H9 (cell line): ENCODE measurements at regions not wholly inside any gene's neighbourhood (a gene's known extent, or its start where the extent isn't known, plus 50 kb on each side); places are given as distances from the start of the nearest gene placed in this dataset.

Experiments
- DNase-seq: peaks from one replicate; pipeline ENCODE4 v3.0.0-alpha.2; 2017
- H2AFZ ChIP-seq: one replicate; pipeline ENCODE4 v1.6.1; 2013; ENCODE audit warnings: mild to moderate bottlenecking, low read length, control low read depth, moderate library complexity
- H2AK5ac ChIP-seq: 2 replicates; pipeline ENCODE4 v1.6.1; 2013; ENCODE audit warnings: low read length, control low read depth, mixed read lengths; ENCODE audit not compliant: insufficient read length
- H2BK120ac ChIP-seq: one replicate; pipeline ENCODE4 v1.6.1; 2013; ENCODE audit warnings: low read depth, mild to moderate bottlenecking, low read length, control low read depth, inconsistent platforms; ENCODE audit not compliant: poor library complexity, severe bottlenecking
- H2BK12ac ChIP-seq: 2 replicates; pipeline ENCODE4 v1.6.1; 2013; ENCODE audit warnings: low read length, control low read depth, mixed read lengths, low read depth; ENCODE audit not compliant: insufficient read length
- H2BK15ac ChIP-seq: 2 replicates; pipeline ENCODE4 v1.6.1; 2013; ENCODE audit warnings: low read depth, low read length, control low read depth
- H2BK20ac ChIP-seq: one replicate; pipeline ENCODE4 v1.6.1; 2013; ENCODE audit warnings: low read depth, mild to moderate bottlenecking, low read length, control low read depth, inconsistent platforms; ENCODE audit not compliant: poor library complexity, severe bottlenecking
- H2BK5ac ChIP-seq: 2 replicates; pipeline ENCODE4 v1.6.1; 2013; ENCODE audit warnings: low read length, control low read depth, mixed read lengths; ENCODE audit not compliant: insufficient read length
- H3K14ac ChIP-seq: 2 replicates; pipeline ENCODE4 v1.6.1; 2013; ENCODE audit warnings: low read length, control low read depth; ENCODE audit not compliant: insufficient read depth
- H3K18ac ChIP-seq: 2 replicates; pipeline ENCODE4 v1.6.1; 2013; ENCODE audit warnings: low read depth, mild to moderate bottlenecking, mixed read lengths, low read length, control low read depth; ENCODE audit not compliant: insufficient read length
- H3K23ac ChIP-seq: 2 replicates; pipeline ENCODE4 v1.6.1; 2013; ENCODE audit warnings: low read length, control low read depth, mixed read lengths, low read depth; ENCODE audit not compliant: insufficient read length
- H3K23me2 ChIP-seq: 2 replicates; pipeline ENCODE4 v1.6.1; 2013; ENCODE audit warnings: low read depth, mild to moderate bottlenecking, mixed read lengths, low read length, control low read depth; ENCODE audit not compliant: insufficient read length, poor library complexity, severe bottlenecking
- H3K27ac ChIP-seq: 2 replicates; pipeline ENCODE4 v1.5.1; 2013; ENCODE audit warnings: low read length, control low read depth, mixed read lengths, low read depth; ENCODE audit not compliant: insufficient read length
- H3K27me3 ChIP-seq: 2 replicates; pipeline ENCODE4 v1.6.1; 2013; ENCODE audit warnings: low read length, control low read depth, inconsistent platforms; ENCODE audit not compliant: insufficient read depth
- H3K4ac ChIP-seq: 2 replicates; pipeline ENCODE4 v1.6.1; 2013; ENCODE audit warnings: low read depth, mild to moderate bottlenecking, control low read depth, inconsistent platforms, low read length, moderate library complexity
- H3K4me1 ChIP-seq: 2 replicates; pipeline ENCODE4 v1.6.1; 2013; ENCODE audit warnings: low read length, control low read depth, inconsistent platforms; ENCODE audit not compliant: insufficient read depth
- H3K4me2 ChIP-seq: 2 replicates; pipeline ENCODE4 v1.6.1; 2013; ENCODE audit warnings: low read length, control low read depth, mixed read lengths; ENCODE audit not compliant: insufficient read length, insufficient read depth
- H3K56ac ChIP-seq: 2 replicates; pipeline ENCODE4 v1.6.1; 2013; ENCODE audit warnings: low read depth, mild to moderate bottlenecking, mixed read lengths, low read length, control low read depth; ENCODE audit not compliant: insufficient read length
- H3K79me1 ChIP-seq: 2 replicates; pipeline ENCODE4 v1.6.1; 2013; ENCODE audit warnings: low read depth, mild to moderate bottlenecking, moderate library complexity, low read length, control low read depth, inconsistent platforms; ENCODE audit not compliant: insufficient read depth, poor library complexity, severe bottlenecking
- H3K79me2 ChIP-seq: 2 replicates; pipeline ENCODE4 v1.6.1; 2013; ENCODE audit warnings: low read length, control low read depth, inconsistent platforms; ENCODE audit not compliant: insufficient read depth
- H3K9ac ChIP-seq: 2 replicates; pipeline ENCODE4 v1.6.1; 2013; ENCODE audit warnings: low read length, control low read depth, mixed read lengths; ENCODE audit not compliant: insufficient read length; ENCODE audit errors: extremely low read depth
- H3K9me3 ChIP-seq: one replicate; pipeline ENCODE4 v1.6.1; 2013; ENCODE audit warnings: low read depth, low read length, inconsistent platforms; ENCODE audit not compliant: control insufficient read depth
- H3T11ph ChIP-seq: one replicate; pipeline ENCODE4 v1.6.1; 2013; ENCODE audit warnings: mild to moderate bottlenecking, low read length, control low read depth, inconsistent platforms
- H4K20me1 ChIP-seq: one replicate; pipeline ENCODE4 v1.6.1; 2013; ENCODE audit not compliant: control insufficient read depth, insufficient read length, insufficient read depth
- H4K5ac ChIP-seq: 2 replicates; pipeline ENCODE4 v1.6.1; 2013; ENCODE audit warnings: low read depth, mild to moderate bottlenecking, mixed read lengths, low read length, control low read depth; ENCODE audit not compliant: insufficient read length
- H4K8ac ChIP-seq: replicated peaks from 2 replicates; pipeline ENCODE4 v1.6.1; 2013; ENCODE audit warnings: low read length, control low read depth, mixed read lengths, low read depth; ENCODE audit not compliant: insufficient read length
- H4K91ac ChIP-seq: 2 replicates; pipeline ENCODE4 v1.6.1; 2013; ENCODE audit warnings: low read depth, mild to moderate bottlenecking, moderate library complexity, mixed read lengths, low read length, control low read depth; ENCODE audit not compliant: insufficient read length
- H3K27ac Mint-ChIP-seq, 3 experiments: 2 replicates in 2 of 3; 3 replicates in 1 of 3; pipeline ENCODE4 v1.8.0; 2020 to 2021; ENCODE audit warnings: mixed read lengths in 3 of 3, mild to moderate bottlenecking in 1 of 3, moderate library complexity in 1 of 3
- H3K27me3 Mint-ChIP-seq: 2 replicates; pipeline ENCODE4 v1.8.0; 2021; ENCODE audit warnings: low read depth, mild to moderate bottlenecking, moderate library complexity, mixed read lengths
- H3K36me3 Mint-ChIP-seq, 3 experiments: 2 replicates in 2 of 3; 3 replicates in 1 of 3; pipeline ENCODE4 v1.8.0; 2020 to 2021; ENCODE audit warnings: low read depth in 3 of 3, mixed read lengths in 3 of 3; ENCODE audit not compliant: insufficient read depth in 1 of 3
- H3K4me1 Mint-ChIP-seq, 2 experiments: 2 replicates each; pipeline ENCODE4 v1.8.0; 2020; ENCODE audit warnings: mixed read lengths in 2 of 2
- H3K4me3 Mint-ChIP-seq, 2 experiments: 2 replicates in 1 of 2; 3 replicates in 1 of 2; pipeline ENCODE4 v1.8.0; 2020 to 2021; ENCODE audit warnings: mild to moderate bottlenecking in 2 of 2, mixed read lengths in 2 of 2, moderate library complexity in 1 of 2
- H3K9me3 Mint-ChIP-seq, 2 experiments: 2 replicates in 1 of 2; 3 replicates in 1 of 2; pipeline ENCODE4 v1.8.0; 2020; ENCODE audit warnings: mild to moderate bottlenecking in 2 of 2, mixed read lengths in 2 of 2, moderate library complexity in 1 of 2
- WGBS: extraction: QIAGEN DNeasy Blood & Tissue Kit; methylation state at CpG from one replicate; pipeline ENCODE4 v1.1.7; 2013; ENCODE audit warnings: missing lambda C conversion rate, low lambda C conversion rate, mixed read lengths; ENCODE audit not compliant: insufficient read length; ENCODE audit errors: extremely low coverage; 5-methylcytosine and 5-hydroxymethylcytosine counted together
- TF ChIP-seq, protein P1 (sequence below): fragments of 200-600 bp; sonication (generic); conservative IDR thresholded peaks from 3 replicates; pipeline ENCODE4 v1.8.0; 2021; ENCODE audit warnings: antibody characterized with exemption, mild to moderate bottlenecking

GRCh38 chr9:102244916-102245315, 506.5 kb upstream of the GRIN3A start:
- Histone ChIP-seq H2BK12ac (no peak overlapping the region), H3K14ac (no peak overlapping the region), H3K27ac (no peak overlapping the region), H3K18ac (no peak overlapping the region), H4K20me1 (no peaks in the 10 kb centered on the region), H4K5ac (no peak overlapping the region), H4K8ac (no peak overlapping the region), H2BK5ac (no peak overlapping the region), H2AK5ac (no peak overlapping the region), H3K23ac (no peak overlapping the region), H3K4ac (no peak overlapping the region), H2BK120ac (no peak overlapping the region), H3K79me1 (no peaks in the 10 kb centered on the region), H4K91ac (no peak overlapping the region), H3K9ac (no peak overlapping the region), H2BK15ac (no peak overlapping the region), H3K56ac (no peak overlapping the region), H3K9me3 (no peaks in the 10 kb centered on the region), H3K23me2 (no peaks in the 10 kb centered on the region), H2AFZ (no peak overlapping the region), H2BK20ac (no peak overlapping the region), H3K4me2 (no peak overlapping the region), H3K4me1 (no peaks in the 10 kb centered on the region), H3T11ph (no peak overlapping the region), H3K27me3 (no peaks in the 10 kb centered on the region), H3K79me2 (no peaks in the 10 kb centered on the region)
- Mint-ChIP-seq H3K4me3 (no peak overlapping the region), H3K9me3 (no peaks in the 10 kb centered on the region), H3K27me3 (no peaks in the 10 kb centered on the region), H3K27ac (no peak overlapping the region), H3K4me1 (no peaks in the 10 kb centered on the region), H3K36me3 (no peaks in the 10 kb centered on the region)
- no peak for DNase-seq
- WGBS, result no CpG with 5 or more reads among the region's 4 CpGs
- TF ChIP-seq, protein P1, sequence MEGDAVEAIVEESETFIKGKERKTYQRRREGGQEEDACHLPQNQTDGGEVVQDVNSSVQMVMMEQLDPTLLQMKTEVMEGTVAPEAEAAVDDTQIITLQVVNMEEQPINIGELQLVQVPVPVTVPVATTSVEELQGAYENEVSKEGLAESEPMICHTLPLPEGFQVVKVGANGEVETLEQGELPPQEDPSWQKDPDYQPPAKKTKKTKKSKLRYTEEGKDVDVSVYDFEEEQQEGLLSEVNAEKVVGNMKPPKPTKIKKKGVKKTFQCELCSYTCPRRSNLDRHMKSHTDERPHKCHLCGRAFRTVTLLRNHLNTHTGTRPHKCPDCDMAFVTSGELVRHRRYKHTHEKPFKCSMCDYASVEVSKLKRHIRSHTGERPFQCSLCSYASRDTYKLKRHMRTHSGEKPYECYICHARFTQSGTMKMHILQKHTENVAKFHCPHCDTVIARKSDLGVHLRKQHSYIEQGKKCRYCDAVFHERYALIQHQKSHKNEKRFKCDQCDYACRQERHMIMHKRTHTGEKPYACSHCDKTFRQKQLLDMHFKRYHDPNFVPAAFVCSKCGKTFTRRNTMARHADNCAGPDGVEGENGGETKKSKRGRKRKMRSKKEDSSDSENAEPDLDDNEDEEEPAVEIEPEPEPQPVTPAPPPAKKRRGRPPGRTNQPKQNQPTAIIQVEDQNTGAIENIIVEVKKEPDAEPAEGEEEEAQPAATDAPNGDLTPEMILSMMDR, result no peak
